ENCODE measurements at regions not wholly inside any gene's neighbourhood (a gene's known extent, or its start where the extent isn't known, plus 50 kb on each side); places are given as distances from the start of the nearest gene placed in this dataset.
"Not testable (repeated sequence)": the region's sequence is repeated elsewhere in the genome, so short reads cannot be mapped to it uniquely, and the experiment has no call there.

DNA sequence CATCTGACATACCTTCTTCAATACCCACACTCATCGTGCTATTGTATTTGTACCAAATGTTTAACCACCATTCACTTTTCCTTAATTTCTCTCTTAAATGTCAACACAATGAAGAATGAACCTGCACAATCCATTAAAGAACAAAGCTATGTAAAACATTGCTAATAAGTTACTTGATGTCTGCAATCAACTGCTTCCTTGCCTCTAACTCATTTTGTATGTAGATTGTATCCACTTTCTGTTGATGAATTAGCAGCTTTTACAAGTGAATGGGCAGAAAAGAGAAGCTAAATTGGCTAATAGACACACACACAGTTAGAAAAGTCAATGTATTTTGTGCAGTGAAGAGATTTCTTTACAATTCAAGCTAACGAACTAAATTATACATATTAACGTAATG, 212.5 kb upstream of the NDST3 start:
- no peak for DNase-seq

DNA sequence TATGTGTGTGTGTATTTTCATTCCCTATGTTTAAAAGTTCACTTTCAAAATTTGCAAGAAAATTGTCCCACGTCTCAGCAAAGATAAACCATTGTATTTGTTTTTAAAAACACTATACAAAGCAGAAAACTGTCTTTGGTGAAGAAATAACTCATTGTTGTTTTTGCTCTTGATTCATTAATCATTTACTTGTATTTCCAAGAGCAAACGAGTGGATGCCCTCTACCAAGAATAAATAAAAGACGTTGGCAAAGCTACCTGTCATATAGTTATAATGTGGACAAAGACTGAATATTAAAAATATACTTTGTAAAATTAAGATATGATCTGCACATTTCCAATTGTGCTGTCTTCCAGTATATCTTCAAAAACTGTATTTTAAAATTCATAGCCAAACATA, 210.9 kb upstream of the NDST3 start:
- no peak for DNase-seq

DNA sequence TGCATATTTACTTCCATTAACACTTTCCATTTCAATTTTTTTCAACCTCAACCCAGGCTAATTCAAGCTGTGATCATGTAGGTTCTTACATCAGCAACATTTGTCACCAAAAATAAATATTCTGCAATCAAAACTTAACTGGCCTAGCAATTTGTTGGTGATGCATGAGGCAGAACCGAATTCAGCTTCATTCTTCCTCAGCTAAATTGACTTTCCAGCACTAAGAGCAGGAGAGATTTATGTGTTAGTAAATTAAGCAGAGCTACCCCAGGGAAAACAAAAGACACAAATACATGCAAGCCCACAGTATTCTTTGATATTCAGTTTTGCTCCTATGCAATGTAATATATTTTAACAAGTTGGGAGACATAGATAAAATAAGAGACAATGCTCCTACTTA, 208.7 kb upstream of the NDST3 start:
- no peak for DNase-seq

DNA sequence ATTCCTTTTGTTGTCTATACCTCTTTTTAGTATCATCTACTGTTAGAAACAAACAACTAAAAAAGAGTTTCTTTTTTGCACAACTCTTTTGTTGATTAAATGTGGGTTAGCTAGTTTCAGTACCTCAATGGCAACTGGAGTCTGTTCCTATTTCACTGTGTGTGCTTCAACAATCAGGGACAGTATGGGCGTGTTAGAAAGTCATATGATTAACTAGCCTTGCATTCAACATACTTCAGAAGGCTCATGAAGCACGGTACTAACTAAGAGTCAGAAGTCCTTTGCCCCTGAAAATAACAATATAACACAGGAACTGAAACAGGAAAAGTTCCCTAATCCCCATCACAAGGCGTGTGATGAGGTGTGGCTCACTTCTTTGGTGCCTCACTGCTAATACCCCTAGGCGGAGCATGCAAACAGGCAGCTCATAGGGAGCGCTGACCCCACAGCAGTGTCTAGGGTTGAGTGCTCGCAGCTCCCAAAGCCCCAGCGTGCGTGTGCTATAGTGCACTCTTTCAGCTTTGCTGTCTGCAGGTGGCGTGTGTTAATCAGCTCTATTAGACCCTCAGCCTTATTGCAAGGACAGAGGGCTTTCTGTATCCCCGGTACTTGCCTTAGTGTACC, 203.1 kb upstream of the NDST3 start:
- DNase-seq = no peak

DNA sequence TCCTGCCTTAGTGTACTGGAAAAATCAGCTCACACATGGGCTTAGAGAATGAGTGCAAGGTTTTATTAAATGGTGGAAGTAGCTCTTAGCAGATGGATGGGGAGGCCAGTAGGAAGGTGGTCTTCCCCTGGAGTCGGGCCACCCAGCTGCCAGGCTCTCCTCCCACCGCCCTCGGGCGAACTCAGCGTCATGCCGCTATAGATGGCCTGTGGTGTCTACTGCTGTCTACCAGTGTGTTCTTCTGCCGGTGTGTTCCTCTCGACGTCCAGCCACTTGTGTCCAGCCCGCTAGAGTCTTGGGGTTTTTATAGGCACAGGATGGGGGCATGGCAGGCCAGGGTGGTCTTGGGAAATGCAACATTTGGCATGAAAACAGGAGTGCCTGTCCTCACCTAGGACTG, 198.7 kb upstream of the NDST3 start:
- no peak for DNase-seq

DNA sequence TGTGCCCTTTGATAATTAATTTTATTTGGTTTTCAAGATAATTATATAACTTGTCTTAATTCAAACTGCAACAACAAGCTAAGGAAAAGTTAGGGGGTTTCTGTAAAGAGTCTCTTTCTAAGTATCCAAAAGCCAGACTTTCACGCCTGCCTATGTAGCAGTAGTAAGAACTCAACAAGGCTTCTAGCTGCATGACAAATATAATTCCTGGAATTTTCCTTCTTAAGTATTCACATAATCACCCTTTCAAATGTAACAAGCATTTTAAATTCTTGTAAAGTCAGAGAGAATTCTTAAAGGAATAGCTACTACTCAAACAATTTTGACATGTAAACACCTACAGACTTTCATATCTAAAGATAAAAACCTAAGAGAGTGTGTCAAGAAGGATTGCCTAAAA, 189.7 kb upstream of the NDST3 start:
- DNase-seq = no peak

DNA sequence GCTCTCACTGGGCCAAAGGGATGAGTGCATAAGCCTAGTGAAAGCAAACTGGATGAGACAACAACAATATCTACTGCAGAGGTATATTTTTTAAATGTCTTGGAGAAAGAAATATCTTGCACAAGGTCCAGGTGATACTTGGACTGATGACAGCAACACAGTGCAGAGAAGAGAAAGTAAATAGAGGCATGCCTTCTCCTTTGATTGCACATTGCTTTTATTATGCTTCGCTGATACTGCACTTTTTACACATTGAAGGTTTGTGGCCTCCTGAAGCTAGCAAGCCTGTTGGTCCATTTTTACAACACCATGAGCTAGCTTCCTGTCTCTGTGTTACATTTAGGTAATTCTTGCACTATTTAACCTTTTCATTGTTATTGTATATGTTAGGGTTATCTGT, 189.0 kb upstream of the NDST3 start:
- no peak for DNase-seq

DNA sequence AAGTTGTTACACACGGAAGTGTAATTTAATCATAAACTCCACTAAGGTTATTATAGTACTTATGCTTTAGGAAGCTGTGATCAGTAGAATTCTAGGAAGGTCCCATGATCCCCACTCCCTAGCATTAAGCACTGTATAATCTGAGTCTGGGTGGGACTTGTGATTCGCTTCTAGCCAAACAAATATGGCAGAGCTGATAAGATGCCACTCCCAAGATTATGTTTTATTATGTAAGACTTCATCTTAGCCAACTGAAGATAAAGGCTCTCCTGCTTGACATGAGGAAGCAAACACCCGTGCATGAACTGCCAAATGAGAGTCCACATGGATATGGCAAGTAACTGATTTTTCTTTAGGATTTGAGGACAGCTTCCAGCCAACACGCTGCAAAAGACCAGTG, 186.4 kb upstream of the NDST3 start:
- no peak for DNase-seq

DNA sequence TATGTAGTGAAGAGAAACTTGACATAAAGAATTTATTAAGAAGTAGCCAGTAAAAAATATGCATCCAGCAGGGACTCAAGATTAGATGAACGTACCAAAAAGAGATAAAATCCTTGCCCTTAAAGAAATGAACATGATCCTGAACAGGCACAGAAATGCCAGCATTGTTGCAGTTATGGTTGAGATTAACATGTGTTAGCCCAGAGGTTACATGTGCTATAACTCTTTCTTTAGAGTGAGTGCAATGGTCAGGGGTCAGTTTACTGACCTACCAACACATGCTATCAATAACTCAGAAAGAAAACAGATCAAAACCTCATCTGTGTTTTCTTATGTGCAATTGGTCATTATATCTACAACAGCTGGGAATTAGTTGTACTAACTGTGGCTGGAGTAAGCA, 166.1 kb upstream of the NDST3 start:
- DNase-seq = no peak

DNA sequence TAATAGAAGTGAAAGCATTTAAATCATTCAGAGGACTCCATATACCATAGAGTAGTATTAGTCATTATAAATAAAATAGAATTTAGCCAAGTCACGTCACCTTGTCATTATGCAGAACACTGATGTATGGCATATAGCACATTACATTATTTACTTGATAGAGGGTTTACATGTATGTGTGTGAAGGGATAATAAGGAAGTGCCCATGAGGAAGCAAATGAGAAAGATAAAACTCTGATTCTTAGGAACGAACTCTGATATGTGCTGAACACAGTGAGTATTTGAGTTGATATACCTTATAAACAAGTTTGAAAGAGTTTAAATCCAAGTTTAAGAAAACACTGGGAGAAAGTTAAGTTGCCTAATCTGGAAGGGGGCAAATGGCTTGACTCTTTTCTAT, 160.5 kb upstream of the NDST3 start:
- DNase-seq = no peak

DNA sequence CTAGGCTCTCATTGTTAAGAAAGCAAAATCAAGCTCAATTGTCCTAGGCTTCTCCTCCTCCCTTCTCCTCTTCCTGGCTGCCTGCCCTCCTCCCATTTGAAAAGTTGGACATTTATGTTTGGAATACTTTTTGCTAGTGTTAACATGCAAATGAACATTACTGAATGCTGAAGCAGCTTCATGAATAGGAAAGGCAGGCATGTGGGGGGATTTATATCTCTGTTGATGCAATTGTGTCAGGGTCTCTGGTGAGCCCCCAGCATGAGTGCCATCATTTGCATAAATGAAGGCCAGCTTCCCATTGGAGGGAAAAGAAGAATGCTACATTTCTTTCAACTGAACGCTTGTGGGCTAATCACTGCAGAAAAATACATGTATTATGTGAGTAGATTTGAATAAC, 160.1 kb upstream of the NDST3 start:
- no peak for DNase-seq

DNA sequence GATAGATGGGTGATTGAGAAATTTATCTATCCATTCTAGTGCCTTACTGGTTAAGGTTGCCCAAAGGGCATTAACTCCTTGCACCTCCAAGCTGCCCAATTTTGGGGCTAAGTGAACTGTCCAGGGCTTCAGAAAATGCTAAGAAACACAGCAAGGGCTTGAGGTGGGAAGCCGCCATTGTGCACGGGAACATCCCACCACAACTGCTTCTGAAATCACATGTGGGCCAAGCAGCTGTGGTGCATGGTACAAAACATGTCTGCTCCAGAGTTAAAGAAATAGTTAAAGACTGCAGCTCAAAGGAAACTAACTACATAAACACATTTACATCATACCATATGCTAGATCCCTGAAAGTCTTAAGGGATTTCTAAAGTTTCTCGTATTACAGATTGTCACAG, 144.3 kb upstream of the NDST3 start:
- DNase-seq = no peak

DNA sequence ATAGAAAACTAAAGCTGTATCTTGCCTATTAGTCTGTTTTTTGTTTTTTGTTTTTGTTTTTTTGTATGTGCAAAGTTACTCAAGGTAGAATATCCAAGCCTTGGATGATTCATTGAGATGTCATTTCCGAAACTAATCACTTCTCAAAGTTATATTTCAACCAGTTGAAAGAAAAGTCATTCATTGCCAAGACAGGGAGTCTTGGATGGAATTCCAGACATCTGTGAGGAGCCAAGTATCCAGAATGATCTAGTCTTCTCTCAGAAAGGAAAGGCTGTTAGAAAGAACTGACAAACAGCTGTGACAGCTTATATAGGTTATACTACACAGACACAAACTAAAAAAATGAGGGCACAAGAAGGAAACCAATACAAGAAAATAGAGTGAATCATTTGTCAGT, 141.1 kb upstream of the NDST3 start:
- no peak for DNase-seq

DNA sequence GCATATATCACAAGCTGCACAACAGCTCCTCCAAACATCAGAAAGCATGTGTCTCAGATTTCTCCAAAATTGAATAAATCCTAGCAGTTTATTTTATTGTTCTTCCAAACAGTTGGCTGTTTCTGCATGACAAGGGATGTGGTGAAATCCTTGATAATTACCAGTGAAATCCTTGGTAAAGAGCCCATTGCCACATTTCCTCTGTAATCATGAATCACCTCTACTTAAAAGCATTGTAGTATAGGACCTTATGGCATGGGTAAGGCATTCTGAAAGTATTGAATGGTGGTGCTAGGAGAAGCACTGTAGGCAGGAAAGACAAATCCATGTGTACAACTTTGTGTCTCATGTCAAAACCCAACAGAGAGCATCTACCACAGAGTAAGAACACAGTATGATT, 135.8 kb upstream of the NDST3 start:
- no peak for DNase-seq

DNA sequence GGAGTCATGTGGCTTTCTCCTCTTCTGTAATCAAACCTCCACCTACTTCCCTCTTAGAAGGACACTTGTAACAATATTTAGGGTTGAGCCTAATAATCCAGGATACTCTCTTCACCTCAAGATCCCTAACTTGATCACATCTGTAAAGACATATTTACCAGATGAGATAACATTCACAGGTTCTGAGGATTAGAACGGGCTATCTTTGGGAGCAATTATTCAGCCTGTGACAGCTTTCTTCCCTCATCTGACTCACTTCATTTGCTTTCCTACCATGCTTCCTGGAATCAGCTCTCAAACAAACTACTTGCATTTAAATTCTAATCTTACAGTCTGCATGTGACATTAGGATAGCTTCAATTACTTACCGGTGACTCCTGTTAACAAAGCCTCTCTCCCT, 133.5 kb upstream of the NDST3 start:
- no peak for DNase-seq

DNA sequence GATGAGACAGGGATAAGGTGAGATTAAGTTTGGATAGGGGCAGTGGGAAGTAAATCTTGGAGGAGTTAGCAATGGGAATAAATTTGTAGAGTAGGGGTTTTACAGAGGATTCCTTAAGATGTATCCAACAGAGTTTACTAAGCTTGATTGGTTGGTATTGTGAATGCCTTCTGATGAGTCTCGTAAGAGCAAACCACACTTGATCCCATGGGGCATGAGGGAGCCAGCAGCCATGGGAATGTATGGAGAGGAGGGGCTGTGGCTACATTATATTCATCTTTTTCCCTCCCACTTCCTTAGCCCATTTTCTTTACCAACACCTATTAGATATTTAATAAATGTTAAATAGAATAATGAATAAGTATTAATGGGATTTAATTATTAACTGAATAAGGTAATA, 126.6 kb upstream of the NDST3 start:
- DNase-seq = no peak

DNA sequence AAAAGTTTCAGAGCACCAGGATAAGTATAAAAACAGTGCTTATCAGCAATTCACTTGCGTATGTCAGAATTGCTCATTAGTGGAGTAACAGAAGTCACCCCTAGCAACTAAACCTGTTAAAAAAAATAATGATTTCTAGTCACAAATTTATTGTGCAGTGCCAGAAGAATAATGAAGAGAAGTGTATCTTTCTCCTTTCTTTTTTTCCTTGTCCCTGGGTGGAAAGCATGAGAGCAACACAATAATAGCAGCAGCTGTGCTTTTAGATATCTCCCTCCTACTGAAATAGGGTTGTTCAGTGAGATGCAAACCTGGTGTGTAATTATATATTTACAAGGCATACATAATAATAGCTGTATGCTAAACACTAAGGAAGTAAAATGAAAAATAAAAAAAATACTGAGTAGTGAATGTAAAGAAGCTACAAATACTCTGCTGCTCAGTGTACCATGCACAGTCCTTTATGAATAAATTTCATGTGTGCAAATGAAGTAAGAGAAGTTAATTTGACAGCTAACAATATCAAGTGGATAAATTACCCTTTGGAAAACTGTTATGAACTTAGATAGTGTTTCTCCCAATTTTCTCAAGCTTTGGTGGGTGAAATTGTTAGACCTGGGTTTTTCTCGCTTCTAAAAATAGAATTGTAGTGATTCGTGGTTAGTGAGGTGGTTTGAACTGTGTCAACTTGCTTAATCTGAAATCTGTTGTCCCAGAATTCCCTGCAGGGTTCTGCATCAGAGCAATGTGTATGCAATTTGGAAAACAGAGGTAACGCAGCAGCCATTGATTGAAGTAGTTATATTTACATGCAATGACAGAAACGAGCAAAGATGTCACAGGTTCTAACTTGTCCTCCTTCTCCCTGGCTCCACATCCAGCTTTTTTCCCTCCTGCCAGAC, 125.7 kb upstream of the NDST3 start:
- no peak for DNase-seq

DNA sequence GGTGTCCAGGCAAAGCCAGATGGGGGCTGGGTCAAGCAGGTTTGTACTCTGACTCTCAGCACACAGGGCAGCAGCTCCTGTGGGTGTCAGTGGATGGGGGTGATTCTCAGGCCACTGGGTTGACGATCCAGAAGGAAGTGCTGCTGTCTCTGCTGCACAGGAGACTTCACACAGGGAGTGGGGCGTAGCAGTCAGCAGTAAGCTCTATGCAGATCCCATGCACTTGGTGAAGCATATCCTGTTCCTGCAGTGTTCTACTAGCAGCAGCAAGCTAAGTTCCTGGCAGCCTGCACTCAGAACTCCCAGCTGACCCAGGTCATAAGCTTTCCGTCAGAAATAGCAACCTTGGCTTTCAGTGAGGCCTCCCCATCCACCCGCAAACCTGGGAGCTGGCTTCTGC, 117.6 kb upstream of the NDST3 start:
- DNase-seq = no peak

DNA sequence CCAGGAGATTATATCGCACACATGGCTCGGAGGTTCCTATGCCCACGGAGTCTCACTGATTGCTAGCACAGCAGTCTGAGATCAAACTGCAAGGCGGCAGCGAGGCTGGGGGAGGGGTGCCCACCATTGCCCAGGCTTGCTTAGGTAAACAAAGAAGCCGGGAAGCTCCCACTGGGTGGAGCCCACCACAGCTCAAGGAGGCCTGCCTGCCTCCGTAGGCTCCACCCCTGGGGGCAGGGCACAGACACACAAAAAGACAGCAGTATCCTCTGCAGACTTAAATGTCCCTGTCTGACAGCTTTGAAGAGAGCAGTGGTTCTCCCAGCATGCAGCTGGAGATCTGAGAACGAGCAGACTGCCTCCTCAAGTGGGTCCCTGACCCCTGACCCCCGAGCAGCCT, 112.0 kb upstream of the NDST3 start:
- DNase-seq = not testable (repeated sequence)

DNA sequence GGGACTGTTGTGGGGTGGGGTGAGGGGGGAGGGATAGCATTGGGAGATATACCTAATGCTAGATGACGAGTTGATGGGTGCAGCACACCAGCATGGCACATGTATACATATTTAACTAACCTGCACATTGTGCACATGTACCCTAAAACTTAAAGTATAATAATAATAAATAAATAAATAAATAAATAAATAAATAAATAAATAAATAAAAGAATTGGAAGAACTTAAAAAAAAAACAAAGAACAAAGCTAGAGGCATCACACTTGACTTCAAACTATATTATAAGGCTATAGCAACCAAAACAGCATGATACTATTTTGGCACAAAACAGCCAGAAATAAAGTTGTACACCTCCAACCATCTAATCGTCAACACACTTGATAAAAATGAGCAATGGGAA, 106.5 kb upstream of the NDST3 start:
- DNase-seq = not testable (repeated sequence)

DNA sequence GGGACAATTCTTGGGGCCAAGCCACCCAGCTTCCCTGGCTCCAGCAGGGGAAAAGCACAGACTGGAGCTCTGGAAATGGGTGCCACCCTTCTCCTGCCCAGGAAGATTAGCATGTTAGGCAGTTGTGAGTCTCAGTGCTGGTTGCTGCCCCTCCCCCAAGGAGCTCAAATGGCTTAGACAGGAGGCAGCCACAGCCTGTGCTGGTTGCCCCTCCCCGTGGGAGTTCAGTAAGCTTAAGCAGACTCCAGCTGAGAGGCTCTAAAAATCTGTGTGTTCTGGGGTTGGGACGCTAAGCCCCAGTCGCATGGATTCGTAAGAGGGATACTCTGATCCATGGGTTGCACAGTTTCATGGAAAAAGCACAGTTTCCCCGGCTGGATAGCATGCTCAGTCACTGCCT, 92.7 kb upstream of the NDST3 start:
- no peak for DNase-seq

DNA sequence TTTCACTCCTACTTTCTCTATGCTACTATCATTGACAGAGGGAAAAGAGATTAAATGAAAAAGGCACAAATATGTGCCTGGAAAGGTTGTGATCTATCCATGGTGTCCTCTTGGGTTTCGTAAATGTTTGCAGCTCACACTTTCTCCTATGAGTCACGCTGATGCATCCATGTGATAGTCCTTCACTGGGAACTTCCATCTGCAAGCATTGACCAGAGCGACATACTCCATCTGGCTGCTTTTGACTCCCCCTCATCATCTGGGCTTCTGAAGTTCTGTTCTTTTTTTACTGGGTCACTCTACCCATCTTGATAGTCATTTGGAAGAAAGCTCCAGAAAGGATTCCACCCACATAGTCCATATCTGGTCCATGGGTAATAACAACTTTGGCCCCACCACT, 84.7 kb upstream of the NDST3 start:
- no peak for DNase-seq

DNA sequence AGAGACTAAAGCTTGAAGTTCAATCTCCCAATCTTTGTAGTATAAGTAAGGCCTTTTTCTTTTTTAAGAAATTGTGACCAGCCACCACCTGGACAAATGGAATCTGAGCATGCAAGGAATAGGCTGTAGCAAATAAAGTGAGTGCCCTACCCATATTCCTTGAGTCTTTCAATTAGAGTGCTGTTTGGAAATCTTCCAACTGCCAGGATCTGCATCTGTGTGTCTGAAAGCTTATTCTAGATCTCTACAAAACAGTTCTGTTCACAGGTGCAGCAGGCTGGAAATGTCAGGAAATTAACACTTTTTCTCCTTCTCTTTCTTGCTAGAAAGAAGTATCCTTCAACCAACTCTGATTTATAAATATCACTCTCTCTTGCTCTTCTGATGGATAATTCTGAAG, 76.7 kb upstream of the NDST3 start:
- DNase-seq = no peak

DNA sequence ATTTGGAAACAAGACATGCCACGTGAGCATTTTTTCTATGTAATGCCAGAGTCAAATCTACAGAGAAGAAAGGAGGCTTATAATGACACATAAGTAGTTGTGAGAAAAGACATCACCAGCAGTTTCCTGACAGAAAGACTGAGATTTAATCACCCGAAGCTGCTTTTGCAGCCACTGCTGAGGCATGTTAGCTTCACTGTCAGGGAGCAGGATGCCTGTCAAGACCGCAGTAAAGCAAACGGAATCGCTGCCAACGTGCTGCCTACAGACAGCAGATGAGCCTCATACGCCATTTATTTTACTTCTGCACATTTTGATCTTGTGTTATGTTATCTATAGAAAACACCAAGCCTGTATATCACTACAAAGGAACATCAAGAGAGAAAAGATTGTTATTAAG, 68.7 kb upstream of the NDST3 start:
- no peak for DNase-seq

DNA sequence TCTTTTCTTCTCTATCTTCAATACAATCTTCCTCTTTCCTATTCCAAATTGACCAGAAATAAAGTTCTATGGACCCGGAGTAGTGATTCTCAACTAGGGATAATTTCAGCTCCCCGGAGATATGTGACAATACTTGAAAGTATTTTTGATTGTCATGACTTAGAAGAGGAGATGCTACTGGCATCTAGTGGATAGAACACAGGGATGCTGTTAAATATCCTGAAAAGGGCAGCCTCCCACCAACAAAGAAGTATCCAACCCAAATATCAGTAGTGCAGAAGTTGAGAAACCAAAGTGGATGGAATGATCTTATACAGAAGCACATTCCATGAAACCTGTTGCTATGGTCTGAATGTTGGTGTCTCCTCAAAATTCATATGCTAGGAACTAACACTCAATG, 65.7 kb upstream of the NDST3 start:
- no peak for DNase-seq

Measured in DMS153 (cell line).